Peyer's patch (tissue), 4 donors: ENCODE measurements at regions not wholly inside any gene's neighbourhood (a gene's known extent, or its start where the extent isn't known, plus 50 kb on each side); places are given as distances from the start of the nearest gene placed in this dataset.

Experiments
- CTCF ChIP-seq, 6 experiments: fragments of 450-650 bp in 4 of 6; fragments of 200-600 bp in 2 of 6; sonication (generic) in 1 of 6; IDR thresholded peaks; one replicate each; pipeline ENCODE4 v1.5.1; 2017 to 2019; ENCODE audit warnings: antibody characterized with exemption in 6 of 6, mild to moderate bottlenecking in 3 of 6, moderate library complexity in 1 of 6
- POLR2A ChIP-seq, 2 donors: fragments of 450-650 bp; IDR thresholded peaks; one replicate each; pipeline ENCODE4 v1.5.1; 2017; ENCODE audit warnings: antibody characterized with exemption in 2 of 2, mild to moderate bottlenecking in 2 of 2, moderate library complexity in 2 of 2

GRCh38 chr3:178155521-178155920, 380.7 kb upstream of the KCNMB2 start:
- no peak for TF ChIP-seq POLR2A (IDR thresholded peaks at IDR 0.05)
- no peak for TF ChIP-seq CTCF (IDR thresholded peaks at IDR 0.05)
